ENCODE measurements at regions not wholly inside any gene's neighbourhood (a gene's known extent, or its start where the extent isn't known, plus 50 kb on each side); places are given as distances from the start of the nearest gene placed in this dataset.

DNA sequence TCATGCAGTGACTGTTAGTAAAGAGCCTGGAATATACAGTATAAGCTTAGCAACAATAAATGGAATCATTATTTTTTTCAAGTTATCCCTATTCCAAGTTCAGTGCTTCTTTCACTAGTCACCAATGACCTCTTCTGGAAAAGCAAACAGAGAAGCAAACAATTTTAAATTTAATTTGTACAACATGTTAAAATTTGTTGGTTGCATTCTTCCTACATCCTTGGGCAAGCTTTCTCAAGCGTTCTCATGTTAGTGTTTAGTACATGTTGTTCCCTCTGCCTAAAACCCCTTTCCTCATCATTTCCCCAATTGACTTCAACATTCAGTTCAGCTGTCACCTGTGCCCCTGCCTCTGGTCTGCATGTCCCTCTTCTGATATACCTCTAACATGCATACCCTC, 123.4 kb downstream of the SEC61B start:
- Histone ChIP-seq H3K27ac (ENCODE audit: extremely low read depth, low read depth, low read length) (no peak overlapping the region), H3K36me3 (ENCODE audit: control insufficient read depth, insufficient read depth, low read length) (no peaks in the 10 kb centered on the region), H4K20me1 (replicated peaks; ENCODE audit: control insufficient read depth, insufficient read depth, low read length) (no peaks in the 10 kb centered on the region), H3K9me3 (replicated peaks; ENCODE audit: control insufficient read depth, insufficient read depth, low read depth, low read length) (no peaks in the 10 kb centered on the region), H3K4me2 (ENCODE audit: insufficient read depth, low read length) (no peak overlapping the region), H3K4me1 (replicated peaks in 1 of 2; ENCODE audit: control insufficient read depth in 2 of 2, insufficient read depth in 2 of 2, low read length in 2 of 2) (no peaks in the 10 kb centered on the region), H3K9ac (ENCODE audit: insufficient read depth in 1 of 2, low read depth in 2 of 2, low read length in 2 of 2) (no peak overlapping the region), H3K27me3 (ENCODE audit: control insufficient read depth in 2 of 2, insufficient read depth in 2 of 2, low read length in 2 of 2) (peaks cover 9 to 13% of the 10 kb centered on the region in 2 experiments; a peak in 3 of 5 replicates), H3K79me2 (ENCODE audit: control insufficient read depth, insufficient read depth, low read length) (no peaks in the 10 kb centered on the region), H3K9me1 (ENCODE audit: control insufficient read depth, insufficient read depth, low read length) (no peaks in the 10 kb centered on the region), H2AFZ (ENCODE audit: low read depth, low read length) (no peak overlapping the region), H3K4me3 (no peak overlapping the region)
- ChIA-PET CTCF (ENCODE audit: low intra/inter-chr PET ratio) (no interaction called here), POLR2A (no interaction called here)
- DNase-seq (ENCODE audit: extremely low read depth in 1 of 4, low spot score in 3 of 4) (no peak), ATAC-seq (no peak), FAIRE-seq (no peak)
- intact Hi-C loops (cut with micrococcal nuclease) = loop anchor here (10.0 kb wide), 1 partner anchor 161 kb away; no protein-coding TSS in a partner anchor
- in situ Hi-C loops (cut with MboI) = no loop called here
- TF ChIP-seq ZNF274 (IDR thresholded peaks at IDR 0.05; ENCODE audit: borderline replicate concordance, low read depth, low read length) (no peak), TEAD4 (IDR thresholded peaks at IDR 0.05; ENCODE audit: low read length) (no peak), TEAD4 (CRISPR knock-in tag; IDR thresholded peaks at IDR 0.05; ENCODE audit: borderline replicate concordance) (no peak), EP400 (IDR thresholded peaks at IDR 0.05) (no peak), HMG20A (CRISPR knock-in tag; conservative IDR thresholded peaks at IDR 0.05) (no peak), XRCC5 (IDR thresholded peaks at IDR 0.05; ENCODE audit: low read depth, low read length) (no peak), TRIM28 (IDR thresholded peaks at IDR 0.05) (no peak), KLF1 (tag; IDR thresholded peaks at IDR 0.05) (no peak), ZFPM2 (CRISPR knock-in tag; IDR thresholded peaks at IDR 0.05) (no peak), TCF7 (IDR thresholded peaks at IDR 0.05; ENCODE audit: borderline replicate concordance) (no peak), SMAD3 (CRISPR knock-in tag; conservative IDR thresholded peaks at IDR 0.05) (no peak), ARID1B (IDR thresholded peaks at IDR 0.05) (no peak), ZZZ3 (IDR thresholded peaks at IDR 0.05) (no peak), BRF1 (IDR thresholded peaks at IDR 0.05; ENCODE audit: borderline replicate concordance, extremely low read depth, insufficient read length) (no peak)
- TF ChIP-seq, protein P1, sequence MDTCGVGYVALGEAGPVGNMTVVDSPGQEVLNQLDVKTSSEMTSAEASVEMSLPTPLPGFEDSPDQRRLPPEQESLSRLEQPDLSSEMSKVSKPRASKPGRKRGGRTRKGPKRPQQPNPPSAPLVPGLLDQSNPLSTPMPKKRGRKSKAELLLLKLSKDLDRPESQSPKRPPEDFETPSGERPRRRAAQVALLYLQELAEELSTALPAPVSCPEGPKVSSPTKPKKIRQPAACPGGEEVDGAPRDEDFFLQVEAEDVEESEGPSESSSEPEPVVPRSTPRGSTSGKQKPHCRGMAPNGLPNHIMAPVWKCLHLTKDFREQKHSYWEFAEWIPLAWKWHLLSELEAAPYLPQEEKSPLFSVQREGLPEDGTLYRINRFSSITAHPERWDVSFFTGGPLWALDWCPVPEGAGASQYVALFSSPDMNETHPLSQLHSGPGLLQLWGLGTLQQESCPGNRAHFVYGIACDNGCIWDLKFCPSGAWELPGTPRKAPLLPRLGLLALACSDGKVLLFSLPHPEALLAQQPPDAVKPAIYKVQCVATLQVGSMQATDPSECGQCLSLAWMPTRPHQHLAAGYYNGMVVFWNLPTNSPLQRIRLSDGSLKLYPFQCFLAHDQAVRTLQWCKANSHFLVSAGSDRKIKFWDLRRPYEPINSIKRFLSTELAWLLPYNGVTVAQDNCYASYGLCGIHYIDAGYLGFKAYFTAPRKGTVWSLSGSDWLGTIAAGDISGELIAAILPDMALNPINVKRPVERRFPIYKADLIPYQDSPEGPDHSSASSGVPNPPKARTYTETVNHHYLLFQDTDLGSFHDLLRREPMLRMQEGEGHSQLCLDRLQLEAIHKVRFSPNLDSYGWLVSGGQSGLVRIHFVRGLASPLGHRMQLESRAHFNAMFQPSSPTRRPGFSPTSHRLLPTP (IDR thresholded peaks at IDR 0.05; ENCODE audit: borderline replicate concordance, extremely low read depth, insufficient read length) = no peak
- TF ChIP-seq, protein P2, sequence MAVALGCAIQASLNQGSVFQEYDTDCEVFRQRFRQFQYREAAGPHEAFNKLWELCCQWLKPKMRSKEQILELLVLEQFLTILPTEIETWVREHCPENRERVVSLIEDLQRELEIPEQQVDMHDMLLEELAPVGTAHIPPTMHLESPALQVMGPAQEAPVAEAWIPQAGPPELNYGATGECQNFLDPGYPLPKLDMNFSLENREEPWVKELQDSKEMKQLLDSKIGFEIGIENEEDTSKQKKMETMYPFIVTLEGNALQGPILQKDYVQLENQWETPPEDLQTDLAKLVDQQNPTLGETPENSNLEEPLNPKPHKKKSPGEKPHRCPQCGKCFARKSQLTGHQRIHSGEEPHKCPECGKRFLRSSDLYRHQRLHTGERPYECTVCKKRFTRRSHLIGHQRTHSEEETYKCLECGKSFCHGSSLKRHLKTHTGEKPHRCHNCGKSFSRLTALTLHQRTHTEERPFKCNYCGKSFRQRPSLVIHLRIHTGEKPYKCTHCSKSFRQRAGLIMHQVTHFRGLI (CRISPR knock-in tag; IDR thresholded peaks at IDR 0.05) = no peak
- TF ChIP-seq, protein P3, sequence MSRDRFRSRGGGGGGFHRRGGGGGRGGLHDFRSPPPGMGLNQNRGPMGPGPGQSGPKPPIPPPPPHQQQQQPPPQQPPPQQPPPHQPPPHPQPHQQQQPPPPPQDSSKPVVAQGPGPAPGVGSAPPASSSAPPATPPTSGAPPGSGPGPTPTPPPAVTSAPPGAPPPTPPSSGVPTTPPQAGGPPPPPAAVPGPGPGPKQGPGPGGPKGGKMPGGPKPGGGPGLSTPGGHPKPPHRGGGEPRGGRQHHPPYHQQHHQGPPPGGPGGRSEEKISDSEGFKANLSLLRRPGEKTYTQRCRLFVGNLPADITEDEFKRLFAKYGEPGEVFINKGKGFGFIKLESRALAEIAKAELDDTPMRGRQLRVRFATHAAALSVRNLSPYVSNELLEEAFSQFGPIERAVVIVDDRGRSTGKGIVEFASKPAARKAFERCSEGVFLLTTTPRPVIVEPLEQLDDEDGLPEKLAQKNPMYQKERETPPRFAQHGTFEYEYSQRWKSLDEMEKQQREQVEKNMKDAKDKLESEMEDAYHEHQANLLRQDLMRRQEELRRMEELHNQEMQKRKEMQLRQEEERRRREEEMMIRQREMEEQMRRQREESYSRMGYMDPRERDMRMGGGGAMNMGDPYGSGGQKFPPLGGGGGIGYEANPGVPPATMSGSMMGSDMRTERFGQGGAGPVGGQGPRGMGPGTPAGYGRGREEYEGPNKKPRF (IDR thresholded peaks at IDR 0.05; ENCODE audit: low read depth, low read length) = no peak
- no TSS peak for BruUV-seq (replicated peaks)
- 6% methylated on average over 1 of the region's 1 CpG for WGBS (ENCODE audit: insufficient coverage, low coverage, missing lambda C conversion rate)
